OCI-LY7 (cell line): ENCODE measurements at regions not wholly inside any gene's neighbourhood (a gene's known extent, or its start where the extent isn't known, plus 50 kb on each side); places are given as distances from the start of the nearest gene placed in this dataset.

Experiments used
- CTCF ChIP-seq: fragments of 200-600 bp; sonication (generic); conservative IDR thresholded peaks from 2 replicates; pipeline ENCODE4 v1.5.1; 2014; ENCODE audit warnings: mild to moderate bottlenecking, antibody characterized with exemption, low read length, moderate library complexity, mixed read lengths
- EZH2phosphoT487 ChIP-seq: fragments of 200-600 bp; sonication (generic); IDR thresholded peaks from 2 replicates; pipeline ENCODE4 v1.6.1; 2018; ENCODE audit warnings: low read depth, borderline replicate concordance, mild to moderate bottlenecking, mixed run types, antibody characterized with exemption, low read length, moderate library complexity, mixed read lengths

GRCh38 chr11:23755076-23755475 lies 741.8 kb upstream of the LUZP2 start:
- TF ChIP-seq CTCF, result no peak
- no peak for TF ChIP-seq EZH2phosphoT487
